HS-5 (cell line): ENCODE measurements at regions not wholly inside any gene's neighbourhood (a gene's known extent, or its start where the extent isn't known, plus 50 kb on each side); places are given as distances from the start of the nearest gene placed in this dataset.
"Not testable (repeated sequence)": the region's sequence is repeated elsewhere in the genome, so short reads cannot be mapped to it uniquely, and the experiment has no call there.

ENCODE experiments used
- DNase-seq: peaks from one replicate; pipeline ENCODE4 v3.0.0-alpha.2; 2012; ENCODE audit warnings: low read depth

GRCh38 chr4:55251342-55251741 is 94.7 kb upstream of the SRD5A3 start:
- no peak for DNase-seq

GRCh38 chr4:55251896-55252295 is 94.1 kb upstream of the SRD5A3 start:
- DNase-seq = no peak

- DNase-seq = no peak
These were observed 92.0 kb upstream of the SRD5A3 start for GRCh38 chr4:55253948-55254593.

GRCh38 chr4:55255179-55255578 is 90.9 kb upstream of the SRD5A3 start:
- peak; percentile 34 for DNase-seq

GRCh38 chr4:55256787-55257186 is 89.3 kb upstream of the SRD5A3 start:
- no peak for DNase-seq

GRCh38 chr4:55258152-55258865 is 87.7 kb upstream of the SRD5A3 start:
- no peak for DNase-seq

GRCh38 chr4:55259294-55259693 is 86.7 kb upstream of the SRD5A3 start:
- no peak for DNase-seq

GRCh38 chr4:55269470-55269869 is 76.6 kb upstream of the SRD5A3 start:
- DNase-seq = no peak

GRCh38 chr4:55269995-55270394 is 76.0 kb upstream of the SRD5A3 start:
- no peak for DNase-seq

- DNase-seq = no peak
These were observed 75.6 kb upstream of the SRD5A3 start for GRCh38 chr4:55270481-55270880.

GRCh38 chr4:55272102-55272501 is 73.9 kb upstream of the SRD5A3 start:
- DNase-seq = no peak

- DNase-seq = no peak
These were observed 73.5 kb upstream of the SRD5A3 start for GRCh38 chr4:55272589-55272988.

- DNase-seq = no peak
These were observed 69.0 kb upstream of the SRD5A3 start for GRCh38 chr4:55277011-55277410.

GRCh38 chr4:55278316-55278715 is 67.7 kb upstream of the SRD5A3 start:
- no peak for DNase-seq

- not testable (repeated sequence) for DNase-seq
These were observed 65.6 kb upstream of the SRD5A3 start for GRCh38 chr4:55280474-55280873.

- not testable (repeated sequence) for DNase-seq
These were observed 64.8 kb upstream of the SRD5A3 start for GRCh38 chr4:55281118-55281683.

- DNase-seq = no peak
These were observed 61.7 kb upstream of the SRD5A3 start for GRCh38 chr4:55284331-55284730.

- no peak for DNase-seq
These were observed 54.8 kb upstream of the SRD5A3 start for GRCh38 chr4:55291227-55291640.

GRCh38 chr4:55296096-55296495 is 49.9 kb upstream of the SRD5A3 start:
- DNase-seq = no peak
